AML-193 (cell line): ENCODE measurements at regions not wholly inside any gene's neighbourhood (a gene's known extent, or its start where the extent isn't known, plus 50 kb on each side); places are given as distances from the start of the nearest gene placed in this dataset.
"Not testable (repeated sequence)": the region's sequence is repeated elsewhere in the genome, so short reads cannot be mapped to it uniquely, and the experiment has no call there.

Source experiments
- DNase-seq, 2 experiments: peaks; one replicate each; lab custom pipeline; 2025; lab: John Stamatoyannopoulos, UW

GRCh38 chr10:118805146-118805545, 50.4 kb upstream of the CACUL1 start:
- no peak for DNase-seq

- no peak for DNase-seq
Observed at GRCh38 chr10:118807512-118808305, 52.9 kb upstream of the CACUL1 start.

- no peak for DNase-seq
Observed at GRCh38 chr10:118808601-118809356, 54.0 kb upstream of the CACUL1 start.

GRCh38 chr10:118809357-118810220, 54.8 kb upstream of the CACUL1 start:
- no peak for DNase-seq

GRCh38 chr10:118810796-118811505, 56.2 kb upstream of the CACUL1 start:
- DNase-seq: no peak

- no peak for DNase-seq
Observed at GRCh38 chr10:118811675-118812392, 57.1 kb upstream of the CACUL1 start.

GRCh38 chr10:118812393-118812740, 57.6 kb upstream of the CACUL1 start:
- DNase-seq: no peak

- not testable (repeated sequence) for DNase-seq
Observed at GRCh38 chr10:118813001-118813400, 58.2 kb upstream of the CACUL1 start.

- DNase-seq: no peak
Observed at GRCh38 chr10:118816471-118817168, 61.9 kb upstream of the CACUL1 start.

GRCh38 chr10:118817328-118818068, 62.7 kb upstream of the CACUL1 start:
- no peak for DNase-seq

- no peak for DNase-seq
Observed at GRCh38 chr10:118818621-118819221, 64.0 kb upstream of the CACUL1 start.

GRCh38 chr10:118820326-118821116, 65.8 kb upstream of the CACUL1 start:
- DNase-seq: no peak

GRCh38 chr10:118823256-118823907, 68.6 kb upstream of the CACUL1 start:
- DNase-seq: no peak

- DNase-seq: no peak
Observed at GRCh38 chr10:118827053-118827452, 72.3 kb upstream of the CACUL1 start.

GRCh38 chr10:118827466-118828155, 72.8 kb upstream of the CACUL1 start:
- DNase-seq: no peak

- DNase-seq: no peak
Observed at GRCh38 chr10:118832241-118832651, 77.5 kb upstream of the CACUL1 start.

GRCh38 chr10:118834370-118834769, 79.6 kb upstream of the CACUL1 start:
- DNase-seq: not testable (repeated sequence)
